ENCODE measurements at regions not wholly inside any gene's neighbourhood (a gene's known extent, or its start where the extent isn't known, plus 50 kb on each side); places are given as distances from the start of the nearest gene placed in this dataset.

GRCh38 chrX:14386981-14387380, 142.4 kb upstream of the GLRA2 start:
- TF ChIP-seq CTCF (IDR thresholded peaks at IDR 0.05) (no peak), POLR2A (IDR thresholded peaks at IDR 0.05) (no peak)

All from body of pancreas (tissue), 4 donors.